Stomach (tissue), 4 donors: ENCODE measurements at regions not wholly inside any gene's neighbourhood (a gene's known extent, or its start where the extent isn't known, plus 50 kb on each side); places are given as distances from the start of the nearest gene placed in this dataset.

Experiments used
- POLR2A ChIP-seq, 4 donors: fragments of 450-650 bp; IDR thresholded peaks; one replicate each; pipeline ENCODE4 v1.6.1; 2016; ENCODE audit warnings: antibody characterized with exemption in 4 of 4, control low read depth in 2 of 4, mild to moderate bottlenecking in 1 of 4, moderate library complexity in 1 of 4
- POLR2AphosphoS5 ChIP-seq, 3 donors: sonication (generic); formaldehyde crosslinking; IDR thresholded peaks; one replicate each; pipeline ENCODE4 v1.6.1; 2016; ENCODE audit warnings: antibody characterized with exemption in 3 of 3
- TF ChIP-seq, protein P1 (sequence below), 7 experiments: fragments of 450-650 bp in 4 of 7; fragments of 200-600 bp in 3 of 7; sonication (generic) in 3 of 7; IDR thresholded peaks; one replicate each; pipeline ENCODE4 v1.5.1; 2016 to 2019; ENCODE audit warnings: antibody characterized with exemption in 7 of 7, control low read depth in 2 of 7, mild to moderate bottlenecking in 1 of 7

DNA sequence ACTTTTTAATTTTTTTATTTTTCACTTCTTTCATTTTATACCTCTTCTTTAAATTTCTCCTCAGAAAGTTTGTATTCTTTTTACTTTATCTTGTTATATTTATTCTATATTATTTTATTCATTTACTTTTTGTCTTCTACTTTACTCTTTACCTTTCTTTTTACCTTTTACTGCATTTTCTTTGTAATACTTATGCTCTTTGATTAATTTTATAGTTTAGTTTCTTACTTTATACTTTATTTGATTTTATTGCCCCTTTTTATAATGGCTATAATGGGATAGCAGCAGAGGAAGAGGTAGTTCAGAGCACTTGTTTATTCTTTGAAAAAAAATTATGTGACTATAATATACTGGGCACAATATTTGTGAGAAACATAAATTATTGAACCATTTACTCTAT is 542.6 kb upstream of the SPRY2 start:
- TF ChIP-seq POLR2A (IDR thresholded peaks at IDR 0.05): no peak
- TF ChIP-seq, protein P1, sequence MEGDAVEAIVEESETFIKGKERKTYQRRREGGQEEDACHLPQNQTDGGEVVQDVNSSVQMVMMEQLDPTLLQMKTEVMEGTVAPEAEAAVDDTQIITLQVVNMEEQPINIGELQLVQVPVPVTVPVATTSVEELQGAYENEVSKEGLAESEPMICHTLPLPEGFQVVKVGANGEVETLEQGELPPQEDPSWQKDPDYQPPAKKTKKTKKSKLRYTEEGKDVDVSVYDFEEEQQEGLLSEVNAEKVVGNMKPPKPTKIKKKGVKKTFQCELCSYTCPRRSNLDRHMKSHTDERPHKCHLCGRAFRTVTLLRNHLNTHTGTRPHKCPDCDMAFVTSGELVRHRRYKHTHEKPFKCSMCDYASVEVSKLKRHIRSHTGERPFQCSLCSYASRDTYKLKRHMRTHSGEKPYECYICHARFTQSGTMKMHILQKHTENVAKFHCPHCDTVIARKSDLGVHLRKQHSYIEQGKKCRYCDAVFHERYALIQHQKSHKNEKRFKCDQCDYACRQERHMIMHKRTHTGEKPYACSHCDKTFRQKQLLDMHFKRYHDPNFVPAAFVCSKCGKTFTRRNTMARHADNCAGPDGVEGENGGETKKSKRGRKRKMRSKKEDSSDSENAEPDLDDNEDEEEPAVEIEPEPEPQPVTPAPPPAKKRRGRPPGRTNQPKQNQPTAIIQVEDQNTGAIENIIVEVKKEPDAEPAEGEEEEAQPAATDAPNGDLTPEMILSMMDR (IDR thresholded peaks at IDR 0.05): no peak
- no peak for TF ChIP-seq POLR2AphosphoS5 (IDR thresholded peaks at IDR 0.05)
